Body of pancreas (tissue), 4 donors: ENCODE measurements at regions not wholly inside any gene's neighbourhood (a gene's known extent, or its start where the extent isn't known, plus 50 kb on each side); places are given as distances from the start of the nearest gene placed in this dataset. TPM values are rescaled to one million over a fixed set of nuclear protein-coding genes. Genes with fewer than 3 reads are reported as not detected.
"Not testable (repeated sequence)": the region's sequence is repeated elsewhere in the genome, so short reads cannot be mapped to it uniquely, and the experiment has no call there.

Experiments
- ATAC-seq: fragments of 150-250 bp; one replicate; pipeline ENCODE4 v1.9.1; 2016
- DNase-seq, 4 donors: peaks; one replicate each; pipeline ENCODE4 v3.0.0-alpha.2; 2019
- H3K27ac ChIP-seq, 4 donors: fragments of 200-600 bp; sonication (generic); 1 replicate in 3 of 4; 2 replicates in 1 of 4; pipeline versions ENCODE4 v1.5.1 to v1.6.1; 2016 to 2019; ENCODE audit warnings: mild to moderate bottlenecking in 1 of 4, mixed read lengths in 1 of 4, moderate library complexity in 1 of 4
- H3K27me3 ChIP-seq, 2 donors: fragments of 200-600 bp; sonication (generic); one replicate each; pipeline ENCODE4 v1.6.0; 2016; ENCODE audit warnings: mild to moderate bottlenecking in 1 of 2
- H3K36me3 ChIP-seq, 2 donors: fragments of 200-600 bp; sonication (generic); replicated peaks in 1 of 2; 2 replicates each; pipeline ENCODE4 v1.5.1; 2016; ENCODE audit warnings: low read depth in 2 of 2; ENCODE audit not compliant: insufficient read depth in 1 of 2
- H3K4me1 ChIP-seq: fragments of 200-600 bp; sonication (generic); one replicate; pipeline ENCODE4 v1.6.0; 2016
- H3K4me3 ChIP-seq, 2 donors: fragments of 200-600 bp; sonication (generic); 1 replicate in 1 of 2; 2 replicates in 1 of 2; pipeline ENCODE4 v1.5.1; 2016 to 2019
- H3K9me3 ChIP-seq, 3 donors: fragments of 200-600 bp; sonication (generic); 1 replicate in 2 of 3; 2 replicates in 1 of 3; pipeline ENCODE4 v1.5.1; 2016
- POLR2A ChIP-seq, 3 donors: fragments of 450-650 bp; IDR thresholded peaks; one replicate each; pipeline ENCODE4 v1.6.1; 2016; ENCODE audit warnings: antibody characterized with exemption in 3 of 3, mild to moderate bottlenecking in 2 of 3
- WGBS, 2 donors: methylation state at CpG; one replicate each; pipeline ENCODE4 v1.1.5; 2017; 5-methylcytosine and 5-hydroxymethylcytosine counted together
- intact Hi-C: fragments of 100-400 bp; cut with DNase I; formaldehyde crosslinking; loops from one replicate; pipeline ENCODE4 v1.15.1; 2023
- microRNA-seq, 2 donors: library from miRNA; unstranded; fragments of <30 nt; microRNA quantifications; one replicate each; pipeline ENCODE4, GENCODE V29; 2016; ENCODE audit warnings: borderline number of aligned reads in 2 of 2, borderline replicate concordance in 2 of 2
- small RNA-seq: library from RNA; depleted of rRNA; stranded (forward); fragments of <200 nt; gene quantifications from one replicate; pipeline ENCODE3, GENCODE V24; 2016
- TF ChIP-seq, protein P1 (sequence below), 7 experiments: fragments of 450-650 bp in 4 of 7; fragments of 200-600 bp in 3 of 7; sonication (generic) in 3 of 7; IDR thresholded peaks; one replicate each; pipeline ENCODE4 v1.5.1; 2016 to 2019; ENCODE audit warnings: antibody characterized with exemption in 7 of 7

DNA sequence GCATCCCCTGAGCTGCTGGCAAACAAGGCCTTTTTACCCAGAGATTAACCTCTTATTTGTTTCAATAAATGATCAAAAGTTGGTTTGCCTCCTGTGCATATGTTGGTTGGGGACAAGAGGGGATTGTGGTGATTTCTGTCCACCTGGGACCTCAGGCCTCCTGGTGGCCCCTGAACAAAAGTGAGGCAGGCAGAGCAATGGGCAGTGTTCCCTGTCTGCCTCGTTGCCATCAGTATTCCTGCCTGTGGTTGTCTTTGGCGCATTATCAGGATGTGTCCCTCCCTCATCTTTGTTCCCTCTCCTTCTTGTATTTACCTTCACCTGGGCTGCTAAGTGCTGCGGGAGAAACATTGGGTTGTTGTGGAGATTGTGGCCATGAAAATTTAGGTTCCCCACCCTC, 65.3 kb upstream of the DRD5 start:
- H3K4me1 ChIP-seq = no peaks in the 10 kb centered on the region
- intact Hi-C loops = no loop called here
- no peaks in the 10 kb centered on the region for H3K27me3 ChIP-seq
- no peak overlapping the region for H3K4me3 ChIP-seq
- DNase-seq (no peak), ATAC-seq (no peak)
- WGBS, 2 donors = 14 to 30% methylated on average over 3 of the region's 3 CpGs
- TF ChIP-seq POLR2A (IDR thresholded peaks at IDR 0.05) = no peak
- TF ChIP-seq, protein P1, sequence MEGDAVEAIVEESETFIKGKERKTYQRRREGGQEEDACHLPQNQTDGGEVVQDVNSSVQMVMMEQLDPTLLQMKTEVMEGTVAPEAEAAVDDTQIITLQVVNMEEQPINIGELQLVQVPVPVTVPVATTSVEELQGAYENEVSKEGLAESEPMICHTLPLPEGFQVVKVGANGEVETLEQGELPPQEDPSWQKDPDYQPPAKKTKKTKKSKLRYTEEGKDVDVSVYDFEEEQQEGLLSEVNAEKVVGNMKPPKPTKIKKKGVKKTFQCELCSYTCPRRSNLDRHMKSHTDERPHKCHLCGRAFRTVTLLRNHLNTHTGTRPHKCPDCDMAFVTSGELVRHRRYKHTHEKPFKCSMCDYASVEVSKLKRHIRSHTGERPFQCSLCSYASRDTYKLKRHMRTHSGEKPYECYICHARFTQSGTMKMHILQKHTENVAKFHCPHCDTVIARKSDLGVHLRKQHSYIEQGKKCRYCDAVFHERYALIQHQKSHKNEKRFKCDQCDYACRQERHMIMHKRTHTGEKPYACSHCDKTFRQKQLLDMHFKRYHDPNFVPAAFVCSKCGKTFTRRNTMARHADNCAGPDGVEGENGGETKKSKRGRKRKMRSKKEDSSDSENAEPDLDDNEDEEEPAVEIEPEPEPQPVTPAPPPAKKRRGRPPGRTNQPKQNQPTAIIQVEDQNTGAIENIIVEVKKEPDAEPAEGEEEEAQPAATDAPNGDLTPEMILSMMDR (IDR thresholded peaks at IDR 0.05) = no peak
- H3K27ac ChIP-seq = no peak overlapping the region
- H3K36me3 ChIP-seq = no peaks in the 10 kb centered on the region
- no peaks in the 10 kb centered on the region for H3K9me3 ChIP-seq

DNA sequence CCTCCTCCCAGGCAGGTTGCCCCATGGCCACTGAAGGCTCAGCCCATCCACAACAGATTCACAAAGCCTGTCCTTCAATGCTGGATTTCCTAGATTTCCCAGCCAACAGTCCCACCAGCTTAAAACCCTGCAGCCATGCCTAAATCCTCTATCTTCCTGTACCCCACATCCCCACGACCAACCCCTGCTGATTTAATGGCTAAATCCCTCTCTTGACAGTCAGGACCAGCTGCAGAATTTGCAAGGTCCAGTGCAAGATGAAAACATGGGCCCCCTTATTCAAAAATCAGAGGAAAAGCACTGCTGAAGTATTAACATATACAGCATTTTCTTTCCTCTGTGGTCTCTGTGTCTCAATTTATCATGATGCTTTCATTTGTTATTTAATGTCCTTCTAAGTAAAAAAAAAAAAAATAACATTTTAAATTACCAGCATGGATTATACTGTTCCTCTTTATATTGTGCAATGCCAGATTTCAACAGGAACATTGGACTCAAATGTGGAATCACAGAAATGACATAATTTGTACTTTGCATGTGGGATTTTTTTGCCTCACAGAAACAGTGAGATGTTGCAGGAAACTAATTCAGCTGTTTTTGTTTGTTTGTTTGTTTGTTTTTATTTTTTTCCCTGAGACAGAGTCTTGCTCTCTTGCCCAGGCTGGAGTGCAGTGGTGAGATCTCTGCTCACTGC, 63.0 kb upstream of the DRD5 start:
- ATAC-seq, H3K27ac ChIP-seq, intact Hi-C loops, DNase-seq, H3K27me3 ChIP-seq, H3K9me3 ChIP-seq, H3K4me3 ChIP-seq, H3K36me3 ChIP-seq, H3K4me1 ChIP-seq: not testable (repeated sequence)
- WGBS, 2 donors = 14 to 33% methylated on average over 1 of the region's 1 CpG

DNA sequence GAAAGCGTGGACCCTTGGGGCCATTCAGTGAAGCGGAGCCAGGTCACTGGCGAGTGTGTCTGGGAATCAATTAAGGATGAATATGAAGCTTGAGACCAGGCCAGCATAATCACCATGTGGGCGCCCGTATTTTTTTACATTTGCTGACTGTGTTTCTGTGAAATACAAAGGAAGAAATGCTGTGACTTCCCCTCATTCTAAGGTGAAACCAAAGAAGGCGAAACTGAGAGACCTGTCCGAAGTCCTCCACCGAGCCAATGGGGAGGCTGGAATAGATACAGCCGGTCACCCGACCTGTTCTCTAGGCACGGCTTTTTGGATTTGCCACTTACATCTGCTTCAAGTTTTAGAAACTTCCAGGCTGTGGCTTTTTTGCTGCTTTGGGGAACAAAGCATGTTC, 59.3 kb upstream of the DRD5 start:
- DNase-seq, H3K4me3 ChIP-seq, ATAC-seq, H3K36me3 ChIP-seq, H3K27ac ChIP-seq, H3K27me3 ChIP-seq, H3K4me1 ChIP-seq, intact Hi-C loops, H3K9me3 ChIP-seq: not testable (repeated sequence)
- WGBS, 2 donors = 67 to 71% methylated on average over 11 of the region's 11 CpGs

Small RNA genes in the stretch of these regions (microRNA-seq; reads per million reads assigned to microRNA genes)
- gene MIR548I2 = 0 reads per million in 2 donors

Small RNA genes in the stretch of these regions (small RNA-seq; reads per million reads assigned to genes)
- gene MIR548I2 (not detected), gene RF00017 (not detected), gene SNRPCP13 (not detected)
